B cell (primary cell): ENCODE measurements at regions not wholly inside any gene's neighbourhood (a gene's known extent, or its start where the extent isn't known, plus 50 kb on each side); places are given as distances from the start of the nearest gene placed in this dataset.

Experiments used
- ATAC-seq: fragments of 200-7000 bp; cut with Tn5 transposase; one replicate; pipeline ENCODE4 v1.10.0; 2021; ENCODE audit warnings: low read depth, mild to moderate bottlenecking, moderate number of reproducible peaks, moderate library complexity
- CTCF ChIA-PET: fragments of 350-600 bp; sonication (Branson Sonifier 250); formaldehyde crosslinking; loops from one replicate; lab custom pipeline; 2021; ENCODE audit warnings: antibody characterized with exemption, inconsistent platforms; lab: Charles Lee
- POLR2A ChIA-PET: fragments of 350-600 bp; sonication (Branson Sonifier 250); formaldehyde crosslinking; loops from one replicate; lab custom pipeline; 2021; ENCODE audit warnings: antibody characterized with exemption; lab: Charles Lee
- DNase-seq: peaks from one replicate; pipeline ENCODE4 v3.0.0; 2013
- H2AFZ ChIP-seq: 2 replicates; pipeline ENCODE4 v1.6.1; 2012; ENCODE audit warnings: mild to moderate bottlenecking, low read depth, low read length; ENCODE audit not compliant: insufficient read depth, poor library complexity, severe bottlenecking
- H3K27ac ChIP-seq, 2 donors: 1 replicate in 1 of 2; 2 replicates in 1 of 2; pipeline ENCODE4 v1.5.1; 2012 to 2013; ENCODE audit warnings: low read length in 2 of 2, mild to moderate bottlenecking in 2 of 2, moderate library complexity in 1 of 2
- H3K27me3 ChIP-seq, 4 experiments: fragments of 200-600 bp in 1 of 4; sonication (generic) in 1 of 4; replicated peaks in 1 of 4; 1 replicate in 2 of 4; 2 replicates in 2 of 4; pipeline versions ENCODE4 v1.6.1 to v1.7.0; 2013 to 2016; ENCODE audit warnings: low read length in 3 of 4, mild to moderate bottlenecking in 2 of 4, mixed read lengths in 1 of 4, moderate library complexity in 1 of 4; ENCODE audit not compliant: insufficient read depth in 4 of 4, control insufficient read depth in 3 of 4; ENCODE audit errors: control extremely low read depth in 1 of 4
- H3K36me3 ChIP-seq, 2 experiments: replicated peaks in 1 of 2; 1 replicate in 1 of 2; 2 replicates in 1 of 2; pipeline versions ENCODE4 v1.6.1 to v1.7.1; 2013; ENCODE audit warnings: low read length in 1 of 2; ENCODE audit not compliant: insufficient read depth in 2 of 2, control insufficient read depth in 1 of 2; ENCODE audit errors: control extremely low read depth in 1 of 2, extremely low read depth in 1 of 2
- H3K4me1 ChIP-seq, 2 donors: fragments of 200-600 bp in 1 of 2; sonication (generic) in 1 of 2; 1 replicate in 1 of 2; 2 replicates in 1 of 2; pipeline versions ENCODE4 v1.5.1 to v1.6.1; 2013 to 2017; ENCODE audit warnings: low read length in 2 of 2; ENCODE audit not compliant: control insufficient read depth in 2 of 2, insufficient read depth in 2 of 2
- H3K4me2 ChIP-seq: replicated peaks from 2 replicates; pipeline ENCODE3; 2012; ENCODE audit warnings: mild to moderate bottlenecking, low read depth, low read length; ENCODE audit not compliant: poor library complexity, severe bottlenecking
- H3K4me3 ChIP-seq, 5 experiments: fragments of 200-600 bp in 1 of 5; sonication (generic) in 1 of 5; 1 replicate in 3 of 5; 2 replicates in 2 of 5; pipeline versions ENCODE4 v1.5.1 to v1.7.0; 2011 to 2016; ENCODE audit warnings: low read length in 4 of 5, mild to moderate bottlenecking in 4 of 5, low read depth in 2 of 5, control low read depth in 1 of 5, moderate library complexity in 1 of 5; ENCODE audit not compliant: insufficient read depth in 1 of 5; ENCODE audit errors: control extremely low read depth in 1 of 5, extremely low read depth in 1 of 5
- H3K79me2 ChIP-seq: fragments of 200-600 bp; sonication (generic); one replicate; pipeline ENCODE4 v1.6.0; 2016; ENCODE audit warnings: low read length; ENCODE audit not compliant: control insufficient read depth, insufficient read depth
- H3K9ac ChIP-seq: fragments of 200-600 bp; sonication (generic); 2 replicates; pipeline ENCODE4 v1.6.1; 2017; ENCODE audit warnings: mild to moderate bottlenecking, low read length, moderate library complexity
- H3K9me3 ChIP-seq, 3 donors: one replicate each; pipeline versions ENCODE4 v1.6.1 to v1.7.1; 2013; ENCODE audit warnings: low read length in 2 of 3; ENCODE audit not compliant: control insufficient read depth in 2 of 3, insufficient read depth in 1 of 3; ENCODE audit errors: control extremely low read depth in 1 of 3
- H4K20me1 ChIP-seq: 2 replicates; pipeline ENCODE4 v1.6.0; 2012; ENCODE audit warnings: mild to moderate bottlenecking, low read length; ENCODE audit not compliant: insufficient read depth, control insufficient read depth, poor library complexity, severe bottlenecking
- H3K27ac Mint-ChIP-seq: one replicate; pipeline ENCODE4 v1.8.0; 2021; ENCODE audit warnings: mixed read lengths
- H3K27me3 Mint-ChIP-seq: one replicate; pipeline ENCODE4 v1.8.0; 2021; ENCODE audit warnings: mixed read lengths
- H3K4me1 Mint-ChIP-seq: one replicate; pipeline ENCODE4 v1.8.0; 2021; ENCODE audit warnings: mixed read lengths
- H3K4me3 Mint-ChIP-seq: one replicate; pipeline ENCODE4 v1.8.0; 2021; ENCODE audit warnings: mixed read lengths
- H3K9me3 Mint-ChIP-seq: one replicate; pipeline ENCODE4 v1.8.0; 2022; ENCODE audit warnings: mixed read lengths; ENCODE audit not compliant: insufficient read depth
- EZH2 ChIP-seq: IDR thresholded peaks from 2 replicates; pipeline ENCODE4 v1.6.1; 2012; ENCODE audit warnings: borderline replicate concordance, low read depth, mild to moderate bottlenecking, moderate library complexity, low read length; ENCODE audit not compliant: insufficient read depth, poor library complexity, severe bottlenecking
- WGBS: methylation state at CpG from one replicate; pipeline ENCODE4 v1.1.5; 2013; ENCODE audit warnings: missing lambda C conversion rate; ENCODE audit not compliant: insufficient coverage; 5-methylcytosine and 5-hydroxymethylcytosine counted together
- intact Hi-C: fragments of 100-400 bp; cut with micrococcal nuclease; formaldehyde crosslinking; loops from one replicate; pipeline ENCODE4 v1.10.0; 2022
- TF ChIP-seq, protein P1 (sequence below): fragments of 200-600 bp; IDR thresholded peaks from one replicate; pipeline ENCODE4 v1.8.0; 2022; ENCODE audit warnings: antibody characterized with exemption, mild to moderate bottlenecking

DNA sequence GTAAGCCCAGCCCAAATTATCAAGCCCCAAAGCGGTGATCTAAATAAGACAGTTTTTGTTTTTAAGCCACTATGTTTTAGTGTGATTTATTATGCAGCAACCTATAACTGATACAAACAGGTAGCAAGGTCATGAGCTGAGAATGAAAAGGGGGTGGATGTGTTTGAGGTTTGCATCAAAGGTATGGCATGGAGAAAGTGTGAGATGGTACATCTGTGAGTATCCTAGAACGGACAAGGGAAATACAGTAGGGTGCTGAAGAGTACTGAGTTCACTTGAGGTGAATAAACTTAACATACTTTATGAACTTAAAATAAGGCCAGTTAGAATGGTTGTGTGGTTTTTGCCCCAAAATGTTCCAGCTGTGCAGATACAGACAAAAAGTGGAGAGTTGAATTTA, 286.0 kb upstream of the B3GALT2 start:
- no CpG with 5 or more reads among the region's 2 CpGs for WGBS
- H4K20me1 ChIP-seq, result no peaks in the 10 kb centered on the region
- H3K27me3 ChIP-seq, result no peaks in the 10 kb centered on the region
- ChIA-PET POLR2A (no interaction called here), CTCF (interaction anchor here (1.3 kb wide), 1 partner anchor 10 kb away, joined by 4 read pairs; no protein-coding TSS in a partner anchor)
- no peak overlapping the region for H3K4me2 ChIP-seq
- no peaks in the 10 kb centered on the region for H3K9me3 Mint-ChIP-seq
- no peak overlapping the region for H3K4me3 Mint-ChIP-seq
- H3K9me3 ChIP-seq, result no peaks in the 10 kb centered on the region
- H3K36me3 ChIP-seq, result no peaks in the 10 kb centered on the region
- peaks cover 10% of the 10 kb centered on the region for H3K4me1 Mint-ChIP-seq
- ATAC-seq, result no peak
- H3K9ac ChIP-seq, result no peak overlapping the region
- no peak overlapping the region for H2AFZ ChIP-seq
- H3K79me2 ChIP-seq, result no peaks in the 10 kb centered on the region
- H3K27ac ChIP-seq, result no peak overlapping the region
- H3K4me1 ChIP-seq, result peaks cover 7 to 13% of the 10 kb centered on the region in 2 donors
- H3K27me3 Mint-ChIP-seq, result no peaks in the 10 kb centered on the region
- no peak for DNase-seq
- no peak overlapping the region for H3K4me3 ChIP-seq
- TF ChIP-seq, protein P1, sequence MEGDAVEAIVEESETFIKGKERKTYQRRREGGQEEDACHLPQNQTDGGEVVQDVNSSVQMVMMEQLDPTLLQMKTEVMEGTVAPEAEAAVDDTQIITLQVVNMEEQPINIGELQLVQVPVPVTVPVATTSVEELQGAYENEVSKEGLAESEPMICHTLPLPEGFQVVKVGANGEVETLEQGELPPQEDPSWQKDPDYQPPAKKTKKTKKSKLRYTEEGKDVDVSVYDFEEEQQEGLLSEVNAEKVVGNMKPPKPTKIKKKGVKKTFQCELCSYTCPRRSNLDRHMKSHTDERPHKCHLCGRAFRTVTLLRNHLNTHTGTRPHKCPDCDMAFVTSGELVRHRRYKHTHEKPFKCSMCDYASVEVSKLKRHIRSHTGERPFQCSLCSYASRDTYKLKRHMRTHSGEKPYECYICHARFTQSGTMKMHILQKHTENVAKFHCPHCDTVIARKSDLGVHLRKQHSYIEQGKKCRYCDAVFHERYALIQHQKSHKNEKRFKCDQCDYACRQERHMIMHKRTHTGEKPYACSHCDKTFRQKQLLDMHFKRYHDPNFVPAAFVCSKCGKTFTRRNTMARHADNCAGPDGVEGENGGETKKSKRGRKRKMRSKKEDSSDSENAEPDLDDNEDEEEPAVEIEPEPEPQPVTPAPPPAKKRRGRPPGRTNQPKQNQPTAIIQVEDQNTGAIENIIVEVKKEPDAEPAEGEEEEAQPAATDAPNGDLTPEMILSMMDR, result no peak
- no peak for TF ChIP-seq EZH2
- intact Hi-C loops, result no loop called here
- no peak overlapping the region for H3K27ac Mint-ChIP-seq

DNA sequence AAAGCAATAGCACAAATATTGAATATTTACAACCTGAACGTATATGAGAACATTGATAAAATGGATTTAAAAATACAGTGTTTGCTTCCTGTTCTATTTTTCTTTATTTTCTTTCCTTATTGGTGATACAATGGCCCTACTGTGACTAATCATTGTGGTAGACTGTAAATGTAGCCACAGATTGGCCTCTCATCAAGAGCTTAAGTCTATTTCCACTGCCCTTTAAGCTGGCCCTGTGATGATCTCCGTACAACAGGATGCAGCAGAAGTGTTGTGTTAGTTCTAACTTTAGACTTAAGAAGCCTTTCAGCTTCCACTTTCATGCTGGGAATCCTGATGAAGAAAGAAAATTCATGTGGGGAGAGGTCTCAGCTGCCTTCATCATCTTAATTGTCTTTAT, 285.6 kb upstream of the B3GALT2 start:
- Histone ChIP-seq H3K9ac (no peak overlapping the region), H3K79me2 (no peaks in the 10 kb centered on the region), H3K4me3 (no peak overlapping the region), H3K9me3 (no peaks in the 10 kb centered on the region), H3K4me2 (no peak overlapping the region), H4K20me1 (no peaks in the 10 kb centered on the region), H3K4me1 (peaks cover 7 to 9% of the 10 kb centered on the region in 2 donors), H3K27ac (no peak overlapping the region), H3K27me3 (no peaks in the 10 kb centered on the region), H2AFZ (no peak overlapping the region), H3K36me3 (no peaks in the 10 kb centered on the region)
- no CpG with 5 or more reads among the region's 2 CpGs for WGBS
- TF ChIP-seq, protein P1, result no peak
- no peak for TF ChIP-seq EZH2
- ATAC-seq (no peak), DNase-seq (no peak)
- H3K27me3 Mint-ChIP-seq, result no peaks in the 10 kb centered on the region
- no peaks in the 10 kb centered on the region for H3K9me3 Mint-ChIP-seq
- intact Hi-C loops, result no loop called here
- ChIA-PET POLR2A (no interaction called here), CTCF (no interaction called here)
- no peak overlapping the region for H3K27ac Mint-ChIP-seq
- H3K4me1 Mint-ChIP-seq, result peaks cover 8% of the 10 kb centered on the region
- no peak overlapping the region for H3K4me3 Mint-ChIP-seq
